ENCODE measurements at regions not wholly inside any gene's neighbourhood (a gene's known extent, or its start where the extent isn't known, plus 50 kb on each side); places are given as distances from the start of the nearest gene placed in this dataset.

DNA sequence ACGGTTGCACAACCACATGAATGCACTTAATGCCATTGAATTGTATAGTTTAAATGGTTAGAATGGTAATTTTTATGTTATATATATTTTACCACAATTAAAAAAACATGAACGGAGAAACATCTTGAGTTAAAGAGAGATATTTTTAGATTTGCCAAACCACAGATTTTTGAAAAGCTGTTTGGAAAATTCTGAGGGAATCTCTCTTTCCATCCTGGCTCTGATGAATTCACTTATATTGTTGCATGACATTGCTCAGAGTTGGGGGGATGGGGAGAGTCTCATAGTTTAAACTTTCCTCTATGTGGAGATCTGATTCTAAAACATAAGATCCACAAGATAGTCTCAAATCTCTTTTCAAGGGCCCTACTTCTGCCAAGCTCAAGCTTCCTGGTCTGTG is 275.0 kb upstream of the NPVF start:
- DNase-seq (ENCODE audit: low read depth in 2 of 2), result no peak

- no peak for DNase-seq (ENCODE audit: low read depth in 2 of 2)
Observed at GRCh38 chr7:25512061-25512687, 283.9 kb upstream of the NPVF start.

- DNase-seq (ENCODE audit: low read depth in 2 of 2), result no peak
Observed at GRCh38 chr7:25515633-25516275, 287.5 kb upstream of the NPVF start.

DNA sequence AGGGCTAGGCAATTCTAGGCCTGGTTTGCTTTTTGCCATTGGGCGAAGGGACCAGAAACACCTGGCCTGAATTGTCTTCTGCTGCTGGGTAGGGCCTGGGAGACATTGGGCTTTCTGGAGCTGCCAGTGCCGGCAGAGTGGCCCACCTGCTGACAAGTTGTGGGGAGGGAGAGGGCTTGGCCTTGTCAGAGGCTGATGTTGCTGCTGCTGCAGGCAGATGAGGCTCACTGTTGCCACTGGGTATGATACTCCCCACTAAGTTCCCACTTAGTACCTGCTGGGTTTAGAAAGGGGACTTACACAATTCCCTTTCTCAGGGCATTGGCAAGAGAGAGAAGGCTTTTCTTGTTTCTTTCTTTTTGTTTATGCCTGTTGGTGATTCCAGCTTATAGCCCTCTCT is 289.6 kb upstream of the NPVF start:
- DNase-seq (ENCODE audit: low read depth in 2 of 2), result no peak

DNA sequence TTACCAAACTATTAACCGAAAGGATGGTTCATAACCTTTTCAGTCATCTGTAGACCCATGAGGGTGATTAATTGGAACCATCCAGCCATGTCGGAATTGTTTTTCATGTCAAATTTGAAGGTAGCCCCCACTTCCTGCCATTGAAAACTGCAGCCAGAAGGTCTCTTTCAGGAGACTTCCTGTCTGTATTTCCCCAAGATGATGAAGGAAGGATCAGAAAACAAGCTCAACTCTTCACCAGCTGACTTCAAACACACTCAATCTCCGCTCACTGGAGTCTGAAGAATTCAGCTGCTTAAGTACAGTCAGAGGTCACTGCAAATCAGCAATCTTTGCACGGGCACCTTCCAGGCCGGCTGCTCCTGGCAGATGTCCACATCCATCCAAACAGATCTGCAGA is 291.7 kb upstream of the NPVF start:
- no peak for DNase-seq (ENCODE audit: low read depth in 2 of 2)

DNA sequence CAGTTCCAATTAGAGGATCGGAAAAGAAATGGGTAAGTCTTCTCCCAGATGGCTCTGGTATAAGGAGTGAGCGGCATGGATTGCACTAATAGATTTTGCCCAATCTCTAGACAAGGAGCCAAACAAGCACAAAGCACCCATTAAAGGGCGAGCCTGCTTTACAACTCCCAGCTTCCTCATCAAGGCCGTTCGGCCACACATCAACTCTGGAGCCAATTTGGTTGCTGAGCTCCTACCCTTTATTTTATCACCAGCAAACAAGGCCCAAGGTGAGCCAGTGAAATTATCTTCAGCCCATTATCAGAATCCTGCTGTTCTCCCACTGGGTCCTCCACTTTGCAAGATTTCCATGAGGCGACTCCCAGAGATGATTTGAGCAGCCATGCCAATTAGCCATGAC is 292.2 kb upstream of the NPVF start:
- DNase-seq (ENCODE audit: low read depth in 2 of 2), result no peak

DNA sequence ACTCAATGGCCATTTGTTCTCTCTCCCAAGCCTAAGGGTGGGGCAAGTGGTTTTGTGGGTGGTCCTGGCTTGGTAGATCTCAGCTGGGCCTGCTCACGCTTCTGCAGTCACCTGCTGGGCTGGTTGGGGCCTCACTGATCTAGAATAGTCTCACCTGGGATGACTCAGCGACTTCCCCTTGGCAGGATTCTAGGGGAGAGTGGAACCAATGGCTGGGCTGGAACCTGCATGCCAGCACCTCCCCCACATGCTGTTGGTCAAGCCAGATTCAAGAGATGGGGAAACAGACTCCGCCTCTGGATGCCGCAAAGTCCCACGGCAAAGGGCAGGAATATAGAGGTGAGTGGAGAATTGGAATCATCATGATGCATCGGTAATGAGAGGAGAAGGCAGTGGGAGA is 292.9 kb upstream of the NPVF start:
- no peak for DNase-seq (ENCODE audit: low read depth in 2 of 2)

- no peak for DNase-seq (ENCODE audit: low read depth in 2 of 2)
Observed at GRCh38 chr7:25522727-25523126, 294.4 kb upstream of the NPVF start.

- DNase-seq (ENCODE audit: low read depth in 2 of 2), result no peak
Observed at GRCh38 chr7:25527665-25528170, 299.4 kb upstream of the NPVF start.

GRCh38 chr7:25529320-25529719 is 301.0 kb upstream of the NPVF start:
- no peak for DNase-seq (ENCODE audit: low read depth in 2 of 2)

- DNase-seq (ENCODE audit: low read depth in 2 of 2), result no peak
Observed at GRCh38 chr7:25536851-25537250, 308.6 kb upstream of the NPVF start.

- no peak for DNase-seq (ENCODE audit: low read depth in 2 of 2)
Observed at GRCh38 chr7:25537662-25538375, 309.5 kb upstream of the NPVF start.

- DNase-seq (ENCODE audit: low read depth in 2 of 2), result no peak
Observed at GRCh38 chr7:25541094-25541821, 313.0 kb upstream of the NPVF start.

DNA sequence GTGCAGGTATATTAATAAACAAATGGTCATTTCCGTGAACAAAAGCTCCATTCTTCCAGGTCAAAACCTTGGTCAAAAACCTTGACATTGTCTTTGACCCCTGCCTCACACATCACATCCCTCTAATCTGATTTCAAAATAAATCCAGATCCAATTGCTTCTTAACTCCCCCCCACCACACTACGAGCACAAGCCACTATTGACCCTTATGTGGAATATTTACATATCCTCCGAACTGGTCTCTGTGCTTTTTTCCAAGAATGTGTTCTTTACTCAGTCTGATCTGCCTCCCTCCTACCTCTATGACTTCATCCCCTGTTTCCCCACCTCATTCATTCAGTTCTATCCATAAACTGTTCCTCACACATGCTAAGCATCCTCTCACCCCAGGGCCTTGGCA is 313.6 kb upstream of the NPVF start:
- no peak for DNase-seq (ENCODE audit: low read depth in 2 of 2)

DNA sequence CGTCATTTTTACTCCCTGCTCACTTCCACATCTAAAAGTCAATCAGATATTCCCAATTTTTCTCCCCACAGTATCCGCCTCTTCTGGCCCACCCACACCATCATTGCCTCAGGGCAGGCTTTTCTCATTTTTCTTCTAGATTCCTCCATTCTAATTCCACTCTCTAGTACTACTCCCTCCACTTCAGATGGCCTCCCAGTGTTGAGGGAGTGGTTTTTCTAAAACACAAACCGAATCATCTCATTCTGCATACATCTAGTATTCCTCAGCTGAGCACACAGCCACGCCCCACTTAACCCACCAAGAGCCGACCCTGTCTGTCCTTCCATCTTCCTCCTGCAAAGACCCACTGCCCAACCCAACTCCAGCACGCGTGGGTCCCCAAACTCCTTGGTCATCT is 314.9 kb upstream of the NPVF start:
- DNase-seq (ENCODE audit: low read depth in 2 of 2), result no peak

- no peak for DNase-seq (ENCODE audit: low read depth in 2 of 2)
Observed at GRCh38 chr7:25543798-25544197, 315.5 kb upstream of the NPVF start.

GRCh38 chr7:25544254-25544653 is 316.0 kb upstream of the NPVF start:
- DNase-seq (ENCODE audit: low read depth in 2 of 2), result no peak

DNA sequence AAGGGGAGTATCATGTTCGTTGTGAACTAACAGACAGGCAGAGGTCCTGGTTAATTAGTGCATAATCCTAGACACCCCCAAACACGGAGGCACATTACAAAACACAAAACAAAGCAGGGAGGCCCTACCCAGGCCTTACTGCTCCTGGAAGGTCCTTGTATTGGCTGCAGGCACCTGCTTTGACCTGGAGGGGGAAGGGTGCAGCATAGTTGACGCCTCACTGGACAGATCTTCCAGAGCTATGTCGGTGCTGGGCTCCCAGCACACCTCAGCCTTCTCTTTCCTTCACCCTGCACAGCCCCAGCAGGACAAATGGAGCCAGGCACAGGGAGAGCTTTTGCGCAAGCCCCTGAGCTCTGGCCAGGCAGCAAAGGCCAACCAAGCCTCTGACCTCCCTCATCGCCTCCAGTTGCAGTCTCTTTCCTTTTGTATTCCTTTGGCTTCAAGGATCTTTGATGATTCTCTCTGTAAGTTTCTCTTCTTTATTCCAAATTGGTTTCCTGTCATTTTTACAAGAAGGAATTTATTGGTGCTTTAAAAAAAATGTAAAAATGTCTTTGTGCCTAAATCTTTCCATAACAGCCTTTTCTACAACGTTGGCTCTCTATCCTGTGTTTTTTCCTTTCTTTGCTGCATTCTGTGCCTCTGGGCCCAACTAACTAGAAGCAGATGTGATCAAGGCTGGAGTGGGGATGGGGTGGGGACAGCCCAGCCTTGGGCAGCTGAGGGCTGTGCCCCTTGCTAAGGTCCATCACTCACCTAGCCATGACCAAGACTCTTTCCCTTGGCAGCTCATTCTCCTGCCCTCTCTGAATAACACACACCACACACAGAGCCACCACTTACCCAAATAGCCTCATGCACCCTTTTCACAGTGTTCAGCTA is 317.1 kb upstream of the NPVF start:
- no peak for DNase-seq (ENCODE audit: low read depth in 2 of 2)

GRCh38 chr7:25546306-25546705 is 318.0 kb upstream of the NPVF start:
- no peak for DNase-seq (ENCODE audit: low read depth in 2 of 2)

- DNase-seq (ENCODE audit: low read depth in 2 of 2), result no peak
Observed at GRCh38 chr7:25549271-25549921, 321.1 kb upstream of the NPVF start.

DNA sequence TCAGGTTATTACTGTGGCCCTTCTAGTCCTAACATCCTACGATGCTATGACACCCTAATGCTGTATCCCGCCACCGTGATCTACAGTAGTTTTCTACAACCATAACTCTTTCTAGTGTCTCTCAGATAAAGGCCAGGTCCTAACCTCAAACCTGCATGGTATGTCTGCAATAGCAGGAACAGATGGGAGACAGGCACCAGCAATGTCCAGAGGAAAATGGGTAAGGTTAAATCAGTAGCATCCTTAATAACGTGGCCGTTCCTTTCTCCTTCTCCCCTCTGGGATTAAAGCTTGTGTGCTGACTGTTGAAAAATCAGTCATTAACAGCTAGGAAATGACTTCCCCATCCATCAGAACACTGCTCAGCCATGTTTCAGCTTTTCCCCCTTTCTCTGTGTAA is 321.9 kb upstream of the NPVF start:
- no peak for DNase-seq (ENCODE audit: low read depth in 2 of 2)

Data from stimulated activated CD8-positive, alpha-beta memory T cell treated with anti-CD3 and anti-CD28 coated beads, Interleukin-15, amount 100 ng/mL, for 48 hours (primary cell).